ENCODE measurements at regions not wholly inside any gene's neighbourhood (a gene's known extent, or its start where the extent isn't known, plus 50 kb on each side); places are given as distances from the start of the nearest gene placed in this dataset.

DNA sequence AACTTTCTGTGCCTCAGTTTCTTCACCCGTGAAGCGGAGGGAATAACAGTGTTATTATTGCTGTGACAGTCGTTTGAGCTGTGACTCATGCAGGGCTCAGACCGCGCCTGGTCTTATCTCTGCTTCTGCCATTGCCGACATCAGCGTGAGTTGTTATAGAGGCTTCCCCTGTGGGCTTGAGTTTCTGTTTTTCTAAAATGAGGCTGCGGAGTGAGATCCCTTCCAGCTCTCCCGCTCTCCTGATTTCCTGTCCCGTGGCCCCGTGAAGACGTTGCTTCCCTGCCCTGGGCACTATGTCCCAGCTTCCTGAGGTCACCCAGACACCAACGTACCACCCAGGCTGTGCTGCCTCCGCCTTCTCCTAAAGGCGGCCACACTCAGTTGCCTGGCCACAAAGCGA lies 278.5 kb downstream of the BMP7 start:
- DNase-seq (ENCODE audit: low read depth in 1 of 2, low spot score in 1 of 2): no peak
- no peak for TF ChIP-seq JUND (IDR thresholded peaks at IDR 0.05; ENCODE audit: low read depth)

GRCh38 chr20:56988446-56988845 lies 278.0 kb downstream of the BMP7 start:
- in situ Hi-C loops (cut with HindIII; ENCODE audit: low pct_unique_long_range_greater_than_20kb, low sequenced_read_pairs): no loop called here
- no peak for DNase-seq (ENCODE audit: low read depth in 1 of 2, low spot score in 1 of 2)
- TF ChIP-seq JUND (IDR thresholded peaks at IDR 0.05; ENCODE audit: low read depth): no peak

More for the DNA sequence above, 278.5 kb downstream of the BMP7 start:
- in situ Hi-C loops (cut with HindIII; ENCODE audit: low pct_unique_long_range_greater_than_20kb, low sequenced_read_pairs): no loop called here

DNA sequence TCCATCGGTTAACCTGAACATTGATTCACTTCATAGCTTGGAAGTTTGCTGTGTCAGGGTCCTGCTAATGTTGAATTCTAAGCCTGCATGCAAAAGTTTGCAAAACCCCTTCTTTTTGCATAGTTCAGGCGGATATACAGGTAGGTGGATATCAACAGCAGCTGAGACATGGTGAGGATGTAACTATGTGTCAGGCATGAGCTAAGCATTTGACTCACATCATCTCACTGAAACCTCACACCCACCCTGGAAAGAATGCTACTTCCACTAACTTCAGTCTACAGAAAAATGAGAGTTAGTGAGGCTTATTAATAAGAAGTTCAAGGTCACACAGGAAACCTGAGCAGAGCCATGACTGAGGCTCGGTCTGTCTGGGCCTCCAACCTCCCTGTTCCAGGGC lies 276.9 kb downstream of the BMP7 start:
- TF ChIP-seq JUND (IDR thresholded peaks at IDR 0.05; ENCODE audit: low read depth): no peak
- no peak for DNase-seq (ENCODE audit: low read depth in 1 of 2, low spot score in 1 of 2)
- in situ Hi-C loops (cut with HindIII; ENCODE audit: low pct_unique_long_range_greater_than_20kb, low sequenced_read_pairs): no loop called here

GRCh38 chr20:56993020-56993559 lies 273.4 kb downstream of the BMP7 start:
- no peak for TF ChIP-seq JUND (IDR thresholded peaks at IDR 0.05; ENCODE audit: low read depth)
- in situ Hi-C loops (cut with HindIII; ENCODE audit: low pct_unique_long_range_greater_than_20kb, low sequenced_read_pairs): no loop called here
- DNase-seq (ENCODE audit: low read depth in 1 of 2, low spot score in 1 of 2): no peak

- in situ Hi-C loops (cut with HindIII; ENCODE audit: low pct_unique_long_range_greater_than_20kb, low sequenced_read_pairs): no loop called here
- TF ChIP-seq JUND (IDR thresholded peaks at IDR 0.05; ENCODE audit: low read depth): no peak
- DNase-seq (ENCODE audit: low read depth in 1 of 2, low spot score in 1 of 2): no peak
Observed at GRCh38 chr20:56994006-56994405, 272.4 kb downstream of the BMP7 start.

DNA sequence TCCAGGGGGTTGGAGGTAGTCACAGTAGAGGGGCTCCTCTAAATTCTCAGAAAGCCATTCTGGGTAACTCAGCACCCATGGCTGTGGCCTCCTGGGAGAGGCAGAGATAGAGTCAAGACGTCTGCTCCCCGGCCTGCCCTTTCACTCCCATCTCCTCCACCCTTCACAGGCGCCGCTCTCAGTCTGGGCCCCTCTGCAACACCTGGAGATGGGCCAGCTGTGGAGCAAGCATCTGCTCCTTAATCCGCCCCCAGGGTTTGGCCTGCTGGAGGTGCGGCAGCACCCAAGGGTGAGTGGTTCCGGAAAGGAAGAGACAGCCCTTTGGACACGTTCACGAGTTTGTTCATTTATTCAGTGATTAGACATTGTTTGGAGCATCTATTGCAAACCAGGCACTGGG lies 271.3 kb downstream of the BMP7 start:
- no peak for TF ChIP-seq JUND (IDR thresholded peaks at IDR 0.05; ENCODE audit: low read depth)
- in situ Hi-C loops (cut with HindIII; ENCODE audit: low pct_unique_long_range_greater_than_20kb, low sequenced_read_pairs): no loop called here
- no peak for DNase-seq (ENCODE audit: low read depth in 1 of 2, low spot score in 1 of 2)

- no peak for TF ChIP-seq JUND (IDR thresholded peaks at IDR 0.05; ENCODE audit: low read depth)
- in situ Hi-C loops (cut with HindIII; ENCODE audit: low pct_unique_long_range_greater_than_20kb, low sequenced_read_pairs): no loop called here
- peak; percentile 71 to 75 for DNase-seq (ENCODE audit: low read depth in 1 of 2, low spot score in 1 of 2)
Observed at GRCh38 chr20:56995635-56996075, 270.8 kb downstream of the BMP7 start.

DNA sequence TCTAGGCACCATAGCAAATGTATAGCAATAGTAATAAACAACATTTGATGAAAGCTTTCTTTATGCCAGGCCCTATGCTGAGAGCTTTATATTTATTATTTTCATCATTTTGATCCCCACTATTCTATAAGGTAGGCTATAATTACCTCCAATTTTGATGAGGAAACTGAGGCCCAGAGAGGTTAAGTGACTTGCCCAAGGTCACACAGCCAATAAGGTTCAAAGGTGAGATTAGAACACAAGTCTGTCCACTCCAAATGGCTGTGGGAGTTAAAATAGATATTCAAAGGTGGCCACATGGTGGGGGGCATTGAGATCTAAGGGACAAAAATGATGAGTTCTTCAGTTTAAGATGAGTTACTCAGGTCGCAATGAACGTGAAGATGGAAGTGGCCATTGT lies 269.9 kb downstream of the BMP7 start:
- in situ Hi-C loops (cut with HindIII; ENCODE audit: low pct_unique_long_range_greater_than_20kb, low sequenced_read_pairs): no loop called here

DNA sequence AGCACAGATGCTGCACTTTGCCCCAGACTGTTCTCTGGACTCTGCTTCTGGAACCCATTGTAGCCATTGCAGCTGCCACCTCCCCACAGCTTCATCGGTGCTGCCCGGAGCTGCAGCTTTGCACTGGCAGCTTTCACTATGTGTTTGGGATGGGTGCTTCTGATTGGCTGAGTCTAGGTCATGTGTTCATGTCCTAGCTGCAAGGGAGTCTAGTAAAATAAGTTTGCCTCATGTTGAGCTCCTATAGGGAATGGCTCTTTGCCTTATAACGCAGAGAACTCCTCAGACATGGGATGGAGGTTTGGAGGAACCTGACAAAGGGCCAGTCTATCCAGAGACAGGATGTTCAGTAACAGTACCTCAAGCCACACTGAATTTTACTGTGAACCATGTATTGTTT lies 268.0 kb downstream of the BMP7 start:
- in situ Hi-C loops (cut with HindIII; ENCODE audit: low pct_unique_long_range_greater_than_20kb, low sequenced_read_pairs): no loop called here
- TF ChIP-seq JUND (IDR thresholded peaks at IDR 0.05; ENCODE audit: low read depth): no peak
- DNase-seq (ENCODE audit: low read depth in 1 of 2, low spot score in 1 of 2): no peak

More for the DNA sequence above, 269.9 kb downstream of the BMP7 start:
- no peak for TF ChIP-seq JUND (IDR thresholded peaks at IDR 0.05; ENCODE audit: low read depth)
- no peak for DNase-seq (ENCODE audit: low read depth in 1 of 2, low spot score in 1 of 2)

DNA sequence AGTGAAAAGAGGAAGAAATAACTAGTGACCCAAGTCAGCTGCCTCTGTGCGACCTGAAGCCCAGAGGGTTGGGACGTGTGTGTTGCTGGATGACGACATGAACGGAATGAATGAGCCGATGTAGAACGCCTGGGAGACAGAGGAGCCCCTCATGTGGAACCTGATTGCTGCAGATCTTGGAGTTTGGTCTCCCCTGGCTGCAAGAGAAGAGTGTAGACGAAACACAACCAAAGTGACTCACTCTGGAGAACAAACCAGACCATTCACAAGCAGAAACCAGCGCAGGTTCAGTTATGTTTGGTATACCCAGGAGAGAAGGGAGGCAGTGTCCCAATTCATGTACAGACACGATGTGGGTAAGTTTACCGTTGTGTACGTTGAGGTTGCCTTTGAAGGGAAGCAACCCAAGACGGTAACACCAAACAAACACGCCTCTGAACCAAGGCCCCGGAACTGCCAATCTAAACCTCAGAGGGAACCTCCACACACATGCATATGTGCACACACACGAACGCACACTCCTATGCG lies 265.9 kb downstream of the BMP7 start:
- no peak for DNase-seq (ENCODE audit: low read depth in 1 of 2, low spot score in 1 of 2)
- in situ Hi-C loops (cut with HindIII; ENCODE audit: low pct_unique_long_range_greater_than_20kb, low sequenced_read_pairs): no loop called here
- TF ChIP-seq JUND (IDR thresholded peaks at IDR 0.05; ENCODE audit: low read depth): no peak

DNA sequence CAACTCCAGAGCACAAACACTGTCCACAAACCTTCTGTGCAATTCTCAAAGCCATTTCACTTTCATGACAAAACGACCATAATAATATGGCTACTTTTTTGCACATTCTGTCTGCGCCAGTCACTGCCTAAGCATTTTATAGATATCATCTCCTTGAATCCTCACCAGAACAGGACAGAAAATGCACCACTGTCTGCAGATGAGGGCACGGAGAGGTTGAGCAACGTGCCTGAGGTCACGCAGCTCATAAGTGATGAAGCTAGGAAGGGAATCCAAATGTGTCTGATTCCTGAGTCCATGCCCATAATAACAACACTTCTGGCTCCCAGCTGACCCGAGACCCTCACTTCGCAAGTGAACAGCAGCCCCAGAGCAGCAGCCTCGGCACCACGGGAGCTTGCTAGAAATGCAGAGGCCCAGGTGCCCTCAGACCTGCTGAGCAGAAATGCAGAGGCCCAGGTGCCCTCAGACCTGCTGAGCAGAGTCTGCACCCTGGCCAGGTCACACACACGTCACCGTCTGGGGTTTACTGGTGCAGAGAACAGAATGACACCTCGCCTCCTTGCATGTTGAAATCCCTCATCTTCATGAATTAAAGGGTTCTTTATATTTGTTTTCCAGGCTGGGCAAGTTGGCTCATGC lies 265.2 kb downstream of the BMP7 start:
- no peak for DNase-seq (ENCODE audit: low read depth in 1 of 2, low spot score in 1 of 2)
- in situ Hi-C loops (cut with HindIII; ENCODE audit: low pct_unique_long_range_greater_than_20kb, low sequenced_read_pairs): no loop called here
- no peak for TF ChIP-seq JUND (IDR thresholded peaks at IDR 0.05; ENCODE audit: low read depth)

GRCh38 chr20:57002066-57002570 lies 264.3 kb downstream of the BMP7 start:
- in situ Hi-C loops (cut with HindIII; ENCODE audit: low pct_unique_long_range_greater_than_20kb, low sequenced_read_pairs): no loop called here
- no peak for TF ChIP-seq JUND (IDR thresholded peaks at IDR 0.05; ENCODE audit: low read depth)
- peak in 1 of 2 experiments; percentile 49 for DNase-seq (ENCODE audit: low read depth in 1 of 2, low spot score in 1 of 2)

GRCh38 chr20:57003012-57003411 lies 263.4 kb downstream of the BMP7 start:
- TF ChIP-seq JUND (IDR thresholded peaks at IDR 0.05; ENCODE audit: low read depth): no peak
- in situ Hi-C loops (cut with HindIII; ENCODE audit: low pct_unique_long_range_greater_than_20kb, low sequenced_read_pairs): no loop called here

More at GRCh38 chr20:57003012-57003411, 263.4 kb downstream of the BMP7 start:
- DNase-seq (ENCODE audit: low read depth in 1 of 2, low spot score in 1 of 2): no peak
